IMR-90 (cell line): ENCODE measurements at regions not wholly inside any gene's neighbourhood (a gene's known extent, or its start where the extent isn't known, plus 50 kb on each side); places are given as distances from the start of the nearest gene placed in this dataset.

Experiments
- ATAC-seq: fragments of 200-7000 bp; cut with Tn5 transposase; 2 replicates; pipeline ENCODE4 v1.9.1; 2020; ENCODE audit warnings: low read depth, mild to moderate bottlenecking, moderate library complexity
- BruUV-seq: library from RNA; stranded (reverse); fragments of 400-500 nt; replicated peaks from 2 replicates; lab custom pipeline; 2021; lab: Mats Ljungman, UMichigan
- CTCF ChIA-PET: fragments of 300-600 bp; formaldehyde crosslinking; extraction: SDS; loops from one replicate; lab custom pipeline; 2021; ENCODE audit warnings: antibody characterized with exemption; lab: Yijun Ruan, JAX
- POLR2A ChIA-PET: fragments of 300-600 bp; sonication (Branson Sonifier 250); formaldehyde crosslinking; loops from one replicate; lab custom pipeline; 2022; ENCODE audit warnings: antibody characterized with exemption; ENCODE audit not compliant: unreplicated experiment; lab: Charles Lee
- DNase-seq: peaks from one replicate; pipeline ENCODE4 v3.0.0; 2013
- H2AFZ ChIP-seq: replicated peaks from 2 replicates; pipeline ENCODE3; 2013; ENCODE audit warnings: low read length, mild to moderate bottlenecking; ENCODE audit not compliant: poor library complexity
- H2AK5ac ChIP-seq: 2 replicates; pipeline ENCODE4 v1.6.1; 2013; ENCODE audit warnings: low read depth, low read length, inconsistent platforms
- H2AK9ac ChIP-seq: replicated peaks from 2 replicates; pipeline ENCODE3; 2013; ENCODE audit warnings: mild to moderate bottlenecking, low read depth, low read length, moderate library complexity; ENCODE audit not compliant: poor library complexity
- H2BK120ac ChIP-seq: 2 replicates; pipeline ENCODE4 v1.6.1; 2013; ENCODE audit warnings: low read depth, low read length, inconsistent platforms
- H2BK15ac ChIP-seq: 3 replicates; pipeline ENCODE4 v1.6.1; 2013; ENCODE audit warnings: low read depth, low read length, inconsistent platforms
- H2BK20ac ChIP-seq: 2 replicates; pipeline ENCODE4 v1.6.1; 2013; ENCODE audit warnings: low read depth, mild to moderate bottlenecking, inconsistent platforms, low read length, moderate library complexity
- H2BK5ac ChIP-seq: 2 replicates; pipeline ENCODE4 v1.6.1; 2013; ENCODE audit warnings: mild to moderate bottlenecking, low read depth, low read length, inconsistent platforms; ENCODE audit not compliant: poor library complexity, severe bottlenecking
- H3K14ac ChIP-seq: replicated peaks from 2 replicates; pipeline ENCODE4 v1.6.1; 2013; ENCODE audit warnings: low read depth, low read length, inconsistent platforms
- H3K18ac ChIP-seq: 2 replicates; pipeline ENCODE4 v1.6.1; 2013; ENCODE audit warnings: low read depth, low read length, control low read depth
- H3K23ac ChIP-seq: 2 replicates; pipeline ENCODE4 v1.6.1; 2013; ENCODE audit warnings: low read depth, low read length, inconsistent platforms
- H3K27ac ChIP-seq: 2 replicates; pipeline ENCODE4 v1.5.1; 2013; ENCODE audit warnings: mild to moderate bottlenecking, control low read depth, low read length; ENCODE audit not compliant: insufficient read depth
- H3K27me3 ChIP-seq: 2 replicates; pipeline ENCODE4 v1.6.1; 2013; ENCODE audit warnings: low read length; ENCODE audit not compliant: control insufficient read depth, insufficient read depth
- H3K36me3 ChIP-seq: 2 replicates; pipeline ENCODE4 v1.6.1; 2013; ENCODE audit warnings: low read length, mixed read lengths; ENCODE audit not compliant: control insufficient read depth, insufficient read depth
- H3K4ac ChIP-seq: 2 replicates; pipeline ENCODE4 v1.6.1; 2013; ENCODE audit warnings: low read depth, low read length, inconsistent platforms
- H3K4me1 ChIP-seq: 2 replicates; pipeline ENCODE4 v1.6.1; 2013; ENCODE audit warnings: low read length, mixed read lengths; ENCODE audit not compliant: control insufficient read depth, insufficient read depth
- H3K4me2 ChIP-seq: 2 replicates; pipeline ENCODE4 v1.6.1; 2013; ENCODE audit warnings: low read depth, mild to moderate bottlenecking, control low read depth, low read length, moderate library complexity
- H3K4me3 ChIP-seq: 2 replicates; pipeline ENCODE4 v1.5.1; 2013; ENCODE audit warnings: low read depth, mild to moderate bottlenecking, control low read depth, low read length, moderate library complexity; ENCODE audit not compliant: insufficient read depth
- H3K56ac ChIP-seq: 2 replicates; pipeline ENCODE4 v1.6.1; 2013; ENCODE audit warnings: low read length, inconsistent platforms; ENCODE audit not compliant: insufficient read depth; ENCODE audit errors: extremely low read depth
- H3K79me1 ChIP-seq, 2 experiments: 2 replicates each; pipeline ENCODE4 v1.6.1; 2013; ENCODE audit warnings: low read length in 2 of 2, inconsistent platforms in 1 of 2, low read depth in 1 of 2
- H3K9ac ChIP-seq: 2 replicates; pipeline ENCODE4 v1.6.1; 2013; ENCODE audit warnings: low read depth, low read length, control low read depth
- H3K9me1 ChIP-seq: 2 replicates; pipeline ENCODE4 v1.6.1; 2013; ENCODE audit warnings: low read length, inconsistent platforms; ENCODE audit not compliant: insufficient read depth
- H3K9me3 ChIP-seq: 2 replicates; pipeline ENCODE4 v1.6.1; 2013; ENCODE audit warnings: low read length; ENCODE audit not compliant: control insufficient read depth, insufficient read depth
- H4K20me1 ChIP-seq: 2 replicates; pipeline ENCODE4 v1.6.1; 2013; ENCODE audit warnings: low read length, inconsistent platforms; ENCODE audit not compliant: insufficient read depth
- H4K5ac ChIP-seq: 2 replicates; pipeline ENCODE4 v1.6.1; 2013; ENCODE audit warnings: mild to moderate bottlenecking, low read depth, low read length, control low read depth
- H4K8ac ChIP-seq, 2 experiments: 2 replicates each; pipeline ENCODE4 v1.6.1; 2013; ENCODE audit warnings: low read depth in 2 of 2, low read length in 2 of 2, control low read depth in 1 of 2, inconsistent platforms in 1 of 2
- H4K91ac ChIP-seq: 2 replicates; pipeline ENCODE4 v1.6.1; 2013; ENCODE audit warnings: low read depth, low read length, inconsistent platforms; ENCODE audit not compliant: insufficient read depth
- CHD1 ChIP-seq: IDR thresholded peaks from 2 replicates; pipeline ENCODE4 v1.6.1; 2012; ENCODE audit warnings: low read depth, low read length, improper control_type of control experiment
- CTCF ChIP-seq: conservative IDR thresholded peaks from 2 replicates; pipeline ENCODE4 v1.5.1; 2012; ENCODE audit warnings: mild to moderate bottlenecking, low read depth, low read length, improper control_type of control experiment
- FOS ChIP-seq: fragments of 150-350 bp; IDR thresholded peaks from 2 replicates; pipeline ENCODE4 v1.6.1; 2016; ENCODE audit warnings: low read depth, low read length
- NFE2L2 ChIP-seq: fragments of 150-350 bp; IDR thresholded peaks from 2 replicates; pipeline ENCODE4 v1.6.1; 2016; ENCODE audit warnings: low read depth, mild to moderate bottlenecking, low read length
- RCOR1 ChIP-seq: IDR thresholded peaks from 2 replicates; pipeline ENCODE4 v1.6.1; 2012; ENCODE audit warnings: mild to moderate bottlenecking, low read length, improper control_type of control experiment; ENCODE audit not compliant: insufficient replicate concordance
- SMC3 ChIP-seq: fragments of 150-350 bp; IDR thresholded peaks from 2 replicates; pipeline ENCODE4 v1.6.1; 2016; ENCODE audit warnings: low read depth, mild to moderate bottlenecking, antibody characterized with exemption, low read length, moderate library complexity
- USF2 ChIP-seq: fragments of 150-350 bp; IDR thresholded peaks from 2 replicates; pipeline ENCODE4 v1.6.1; 2017; ENCODE audit warnings: mild to moderate bottlenecking, antibody characterized with exemption, low read length, low read depth
- WGBS, 2 experiments: methylation state at CpG; one replicate each; pipeline versions ENCODE4 v1.1.5 to v1.1.7; 2013; ENCODE audit warnings: missing lambda C conversion rate in 2 of 2; ENCODE audit not compliant: insufficient read length in 1 of 2; ENCODE audit errors: extremely low coverage in 2 of 2; 5-methylcytosine and 5-hydroxymethylcytosine counted together
- dilution Hi-C: fragments of 300-500 bp; cut with HindIII; formaldehyde crosslinking; loops from one replicate; pipeline ENCODE4 v1.14.3; 2018; ENCODE audit warnings: low sequenced_read_pairs; ENCODE audit not compliant: unreplicated experiment
- in situ Hi-C: fragments of 300-500 bp; cut with MboI; formaldehyde crosslinking; loops from 3 replicates; pipeline ENCODE4 v1.14.3; 2019; ENCODE audit warnings: low sequenced_read_pairs, inconsistent platforms, mixed read lengths
- intact Hi-C: fragments of 100-400 bp; cut with micrococcal nuclease; formaldehyde crosslinking; loops from 2 replicates; pipeline ENCODE4 v1.10.0; 2022

GRCh38 chr18:43622024-43622423 lies 344.7 kb upstream of the SYT4 start:
- intact Hi-C loops: loop anchor here (5.0 to 10.0 kb wide), 5 partner anchors 400 to 1765 kb away; no protein-coding TSS in a partner anchor
- no peak for DNase-seq
- POLR2A ChIA-PET: no interaction called here

More at GRCh38 chr18:43622024-43622423, 344.7 kb upstream of the SYT4 start:
- Histone ChIP-seq H2AK5ac (no peak overlapping the region), H3K4me2 (no peak overlapping the region), H3K9me1 (no peaks in the 10 kb centered on the region), H3K4ac (no peak overlapping the region), H3K23ac (no peak overlapping the region), H3K36me3 (no peaks in the 10 kb centered on the region), H4K5ac (no peak overlapping the region), H2BK15ac (no peak overlapping the region), H3K14ac (no peak overlapping the region), H2AK9ac (no peak overlapping the region), H3K79me1 (no peaks in the 10 kb centered on the region), H3K27ac (no peak overlapping the region), H4K20me1 (no peaks in the 10 kb centered on the region), H4K91ac (no peak overlapping the region), H2BK20ac (no peak overlapping the region), H3K4me3 (no peak overlapping the region), H3K56ac (no peak overlapping the region), H3K9me3 (no peaks in the 10 kb centered on the region), H3K4me1 (no peaks in the 10 kb centered on the region), H2BK120ac (no peak overlapping the region), H2BK5ac (no peak overlapping the region), H3K18ac (no peak overlapping the region; the same call in 1 of the 2 replicates), H4K8ac (no peak overlapping the region), H2AFZ (no peak overlapping the region), H3K9ac (no peak overlapping the region), H3K27me3 (no peaks in the 10 kb centered on the region)
- dilution Hi-C loops: no loop called here
- WGBS, 2 experiments: no CpG with 5 or more reads among the region's 3 CpGs
- no TSS peak for BruUV-seq
- no peak for ATAC-seq
- CTCF ChIA-PET: interaction anchor here (1.0 to 1.4 kb wide), 3 partner anchors 10 to 1591 kb away, joined by 4 to 5 read pairs (median 4); no protein-coding TSS in a partner anchor
- in situ Hi-C loops: no loop called here
- TF ChIP-seq USF2 (no peak), CHD1 (no peak), RCOR1 (no peak), SMC3 (no peak), CTCF (no peak), NFE2L2 (no peak), FOS (no peak)
